Smooth muscle cell (in vitro differentiated cells): ENCODE measurements at regions not wholly inside any gene's neighbourhood (a gene's known extent, or its start where the extent isn't known, plus 50 kb on each side); places are given as distances from the start of the nearest gene placed in this dataset.

ENCODE experiments used
- DNase-seq: peaks from one replicate; lab custom pipeline; 2025; ENCODE audit not compliant: unreplicated experiment; lab: John Stamatoyannopoulos, UW
- H2AFZ ChIP-seq: fragments of 200-600 bp; sonication (generic); 2 replicates; pipeline ENCODE4 v1.6.0; 2016; ENCODE audit warnings: antibody characterized with exemption, low read depth, mild to moderate bottlenecking
- H3F3A ChIP-seq: fragments of 200-600 bp; sonication (generic); 2 replicates; pipeline ENCODE4 v1.6.0; 2017; ENCODE audit warnings: antibody characterized with exemption, low read depth
- H3K27ac ChIP-seq: fragments of 200-600 bp; sonication (generic); 2 replicates; pipeline ENCODE4 v1.5.1; 2016; ENCODE audit warnings: low read depth, mild to moderate bottlenecking
- H3K27me3 ChIP-seq: fragments of 200-600 bp; sonication (generic); 2 replicates; pipeline ENCODE4 v1.6.1; 2016; ENCODE audit warnings: low read depth, mild to moderate bottlenecking
- H3K36me3 ChIP-seq: fragments of 200-600 bp; sonication (generic); 2 replicates; pipeline ENCODE4 v1.5.1; 2016; ENCODE audit warnings: low read depth
- H3K4me1 ChIP-seq: fragments of 200-600 bp; sonication (generic); 2 replicates; pipeline ENCODE4 v1.5.1; 2016; ENCODE audit warnings: low read depth
- H3K4me2 ChIP-seq: fragments of 200-600 bp; sonication (generic); 2 replicates; pipeline ENCODE4 v1.6.0; 2016; ENCODE audit warnings: mild to moderate bottlenecking
- H3K4me3 ChIP-seq: fragments of 200-600 bp; sonication (generic); 2 replicates; pipeline ENCODE4 v1.5.1; 2016; ENCODE audit warnings: mild to moderate bottlenecking
- H3K79me2 ChIP-seq: fragments of 200-600 bp; sonication (generic); 2 replicates; pipeline ENCODE4 v1.6.0; 2016; ENCODE audit warnings: low read depth, mild to moderate bottlenecking
- H3K9ac ChIP-seq: fragments of 200-600 bp; sonication (generic); 2 replicates; pipeline ENCODE4 v1.6.0; 2016; ENCODE audit warnings: low read depth
- H3K9me3 ChIP-seq: fragments of 200-600 bp; sonication (generic); replicated peaks from 2 replicates; pipeline ENCODE4 v1.5.1; 2016; ENCODE audit warnings: low read depth
- H4K20me1 ChIP-seq: fragments of 200-600 bp; sonication (generic); 2 replicates; pipeline ENCODE4 v1.6.0; 2016; ENCODE audit warnings: low read depth
- WGBS: methylation state at CpG from one replicate; pipeline ENCODE4 v1.1.7; 2016; ENCODE audit warnings: low lambda C conversion rate; 5-methylcytosine and 5-hydroxymethylcytosine counted together
- TF ChIP-seq, protein P1 (sequence below): fragments of 200-600 bp; sonication (generic); IDR thresholded peaks from 2 replicates; pipeline ENCODE4 v1.5.1; 2017; ENCODE audit warnings: borderline replicate concordance, mild to moderate bottlenecking, antibody characterized with exemption; ENCODE audit not compliant: insufficient read depth, poor library complexity, severe bottlenecking

DNA sequence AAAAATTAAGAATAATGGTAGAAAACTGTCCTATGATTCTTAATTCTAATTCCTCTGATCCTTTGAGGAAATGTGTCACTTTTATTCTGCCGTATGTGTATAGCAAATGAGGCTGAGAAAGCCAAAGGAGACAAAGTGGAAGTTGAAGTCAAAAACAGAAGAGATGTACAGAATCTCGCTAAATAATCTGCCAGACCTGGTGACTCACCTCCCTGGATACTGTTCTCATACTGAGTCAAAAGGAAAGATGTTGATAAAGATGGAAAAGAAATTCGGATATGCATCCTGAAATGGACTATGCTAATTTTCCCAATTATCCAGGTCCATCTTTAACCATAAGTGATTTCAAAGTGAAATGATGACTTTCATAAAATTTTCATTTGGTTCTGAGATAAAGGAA lies 92.5 kb downstream of the DUSP6 start:
- no peak overlapping the region for H3K4me3 ChIP-seq
- H4K20me1 ChIP-seq = no peaks in the 10 kb centered on the region
- H3K4me2 ChIP-seq = no peak overlapping the region
- no peaks in the 10 kb centered on the region for H3K4me1 ChIP-seq
- no peak overlapping the region for H3K27ac ChIP-seq
- no peak for DNase-seq
- H3K27me3 ChIP-seq = no peaks in the 10 kb centered on the region
- no peaks in the 10 kb centered on the region for H3K79me2 ChIP-seq
- no peaks in the 10 kb centered on the region for H3F3A ChIP-seq
- no peak overlapping the region for H2AFZ ChIP-seq
- no peak overlapping the region for H3K9ac ChIP-seq
- TF ChIP-seq, protein P1, sequence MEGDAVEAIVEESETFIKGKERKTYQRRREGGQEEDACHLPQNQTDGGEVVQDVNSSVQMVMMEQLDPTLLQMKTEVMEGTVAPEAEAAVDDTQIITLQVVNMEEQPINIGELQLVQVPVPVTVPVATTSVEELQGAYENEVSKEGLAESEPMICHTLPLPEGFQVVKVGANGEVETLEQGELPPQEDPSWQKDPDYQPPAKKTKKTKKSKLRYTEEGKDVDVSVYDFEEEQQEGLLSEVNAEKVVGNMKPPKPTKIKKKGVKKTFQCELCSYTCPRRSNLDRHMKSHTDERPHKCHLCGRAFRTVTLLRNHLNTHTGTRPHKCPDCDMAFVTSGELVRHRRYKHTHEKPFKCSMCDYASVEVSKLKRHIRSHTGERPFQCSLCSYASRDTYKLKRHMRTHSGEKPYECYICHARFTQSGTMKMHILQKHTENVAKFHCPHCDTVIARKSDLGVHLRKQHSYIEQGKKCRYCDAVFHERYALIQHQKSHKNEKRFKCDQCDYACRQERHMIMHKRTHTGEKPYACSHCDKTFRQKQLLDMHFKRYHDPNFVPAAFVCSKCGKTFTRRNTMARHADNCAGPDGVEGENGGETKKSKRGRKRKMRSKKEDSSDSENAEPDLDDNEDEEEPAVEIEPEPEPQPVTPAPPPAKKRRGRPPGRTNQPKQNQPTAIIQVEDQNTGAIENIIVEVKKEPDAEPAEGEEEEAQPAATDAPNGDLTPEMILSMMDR = no peak
- H3K9me3 ChIP-seq = no peaks in the 10 kb centered on the region
- no peaks in the 10 kb centered on the region for H3K36me3 ChIP-seq
- 39% methylated on average over 3 of the region's 3 CpGs for WGBS

DNA sequence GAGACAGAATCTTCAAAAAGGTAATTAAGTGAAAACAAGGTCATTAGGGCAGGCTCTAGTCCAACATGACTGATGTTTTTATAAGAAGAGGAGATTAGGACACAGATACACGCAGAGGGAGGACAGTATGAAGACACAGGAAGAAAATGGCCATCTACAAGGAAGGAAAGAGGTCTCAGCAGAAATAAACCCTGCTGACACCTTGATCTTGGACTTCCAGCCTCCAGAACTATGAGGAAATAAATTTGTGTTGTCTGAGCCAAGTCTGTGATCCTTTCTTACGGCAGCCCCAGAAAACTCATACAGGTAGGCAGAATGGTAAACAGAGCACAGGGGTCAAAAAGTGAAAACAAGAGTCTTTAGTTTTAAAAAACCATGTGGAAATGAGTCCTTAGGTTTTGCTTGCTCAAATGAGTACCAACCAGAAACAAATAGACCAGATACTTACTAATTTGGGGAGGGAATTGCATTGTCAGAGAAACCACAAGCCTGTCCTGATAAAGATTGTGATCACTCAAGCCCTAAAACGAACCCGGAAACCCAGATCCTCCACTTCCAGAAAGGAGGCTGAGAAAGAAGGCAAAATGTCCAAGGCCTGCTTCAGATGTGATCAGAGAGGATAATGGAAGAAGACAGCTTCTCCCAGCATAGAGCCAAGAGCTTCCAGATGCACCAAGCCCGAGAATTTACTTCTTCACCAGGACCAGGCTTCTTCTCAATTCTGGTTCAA lies 93.9 kb downstream of the DUSP6 start:
- H3K9me3 ChIP-seq = no peaks in the 10 kb centered on the region
- no peak overlapping the region for H3K4me2 ChIP-seq
- no peaks in the 10 kb centered on the region for H3K4me1 ChIP-seq
- no peaks in the 10 kb centered on the region for H3K79me2 ChIP-seq
- H3F3A ChIP-seq = no peaks in the 10 kb centered on the region
- no peaks in the 10 kb centered on the region for H3K27me3 ChIP-seq
- DNase-seq = no peak
- H4K20me1 ChIP-seq = no peaks in the 10 kb centered on the region
- H3K36me3 ChIP-seq = no peaks in the 10 kb centered on the region
- H3K27ac ChIP-seq = no peak overlapping the region
- 92% methylated on average over 5 of the region's 5 CpGs for WGBS
- H3K9ac ChIP-seq = no peak overlapping the region
- H2AFZ ChIP-seq = no peak overlapping the region
- H3K4me3 ChIP-seq = no peak overlapping the region
- TF ChIP-seq, protein P1 = no peak

DNA sequence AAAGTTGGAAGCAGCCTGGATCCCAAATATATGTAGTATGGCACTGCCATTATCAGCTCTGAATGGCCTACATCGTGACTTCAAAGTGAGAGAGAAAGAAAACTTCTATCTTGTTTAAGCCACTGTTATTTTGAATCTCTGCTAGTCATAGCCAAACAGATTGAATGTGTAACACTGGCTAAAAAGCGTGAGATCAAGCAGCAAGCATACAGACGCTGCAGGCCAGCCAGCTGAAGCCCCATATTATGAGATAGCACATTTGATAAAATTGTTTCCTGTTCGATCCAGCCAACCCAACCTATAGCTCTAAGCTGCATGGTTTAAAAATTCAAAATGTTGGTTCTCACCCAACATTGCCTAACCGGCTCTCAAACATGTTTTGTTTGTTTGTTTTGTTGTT lies 95.0 kb downstream of the DUSP6 start:
- Histone ChIP-seq H2AFZ (no peak overlapping the region), H3K9me3 (no peaks in the 10 kb centered on the region), H4K20me1 (no peaks in the 10 kb centered on the region), H3K9ac (no peak overlapping the region), H3K36me3 (no peaks in the 10 kb centered on the region), H3K4me2 (no peak overlapping the region), H3K27ac (no peak overlapping the region), H3K4me3 (no peak overlapping the region), H3K4me1 (peaks cover 6% of the 10 kb centered on the region), H3K27me3 (no peaks in the 10 kb centered on the region), H3F3A (peaks cover 5% of the 10 kb centered on the region), H3K79me2 (no peaks in the 10 kb centered on the region)
- DNase-seq = no peak
- 61% methylated on average over 5 of the region's 5 CpGs for WGBS
- TF ChIP-seq, protein P1 = no peak

DNA sequence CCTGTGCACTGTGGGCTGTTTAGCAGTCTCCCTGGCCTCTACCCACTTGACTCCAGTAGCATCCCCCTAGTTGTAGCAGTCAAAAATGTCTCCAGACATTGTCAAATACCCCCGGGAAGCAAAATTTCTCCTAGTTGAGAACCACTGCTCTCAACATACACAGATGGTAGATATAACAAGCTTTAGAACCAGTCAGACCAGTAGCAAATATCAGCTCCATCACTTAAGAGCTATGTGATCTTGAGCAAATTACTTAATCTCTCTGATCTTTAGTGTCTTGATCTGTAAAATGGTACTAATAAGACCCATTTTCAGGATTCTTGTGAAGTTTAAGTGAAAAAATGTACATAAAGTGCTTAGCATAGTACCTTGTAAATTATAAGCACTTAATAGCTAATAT lies 96.2 kb downstream of the DUSP6 start:
- no peak for DNase-seq
- H3K27me3 ChIP-seq = no peaks in the 10 kb centered on the region
- no peaks in the 10 kb centered on the region for H3K9me3 ChIP-seq
- H3K36me3 ChIP-seq = no peaks in the 10 kb centered on the region
- H3K9ac ChIP-seq = no peak overlapping the region
- no peaks in the 10 kb centered on the region for H3K79me2 ChIP-seq
- H3F3A ChIP-seq = peaks cover 17% of the 10 kb centered on the region
- peaks cover 6% of the 10 kb centered on the region for H3K4me1 ChIP-seq
- no peak overlapping the region for H2AFZ ChIP-seq
- no peak overlapping the region for H3K4me2 ChIP-seq
- no peak overlapping the region for H3K27ac ChIP-seq
- 55% methylated on average over 1 of the region's 1 CpG for WGBS
- no peaks in the 10 kb centered on the region for H4K20me1 ChIP-seq
- TF ChIP-seq, protein P1 = no peak
- H3K4me3 ChIP-seq = no peak overlapping the region
